SK-N-SH (cell line): ENCODE measurements at regions not wholly inside any gene's neighbourhood (a gene's known extent, or its start where the extent isn't known, plus 50 kb on each side); places are given as distances from the start of the nearest gene placed in this dataset.

Experiments
- CTCF ChIA-PET: fragments of 300-600, 350-600 bp; formaldehyde crosslinking; extraction: SDS; loops from one replicate; lab custom pipeline; 2021; lab: Yijun Ruan, JAX
- POLR2A ChIA-PET: fragments of 350-600 bp; sonication (Branson Sonifier 250); formaldehyde crosslinking; extraction: SDS; loops from one replicate; lab custom pipeline; 2020; ENCODE audit warnings: antibody characterized with exemption, inconsistent platforms; lab: Yijun Ruan, JAX
- DNase-seq: peaks from one replicate; pipeline ENCODE4 v3.0.0; 2012
- H2AFZ ChIP-seq: fragments of 200-600 bp; sonication (generic); 2 replicates; pipeline ENCODE4 v1.8.1; 2016; ENCODE audit warnings: antibody characterized with exemption, mild to moderate bottlenecking, low read depth
- H3F3A ChIP-seq: fragments of 200-600 bp; sonication (generic); replicated peaks from 2 replicates; pipeline ENCODE3; 2016; ENCODE audit warnings: antibody characterized with exemption, mild to moderate bottlenecking; ENCODE audit not compliant: insufficient read depth
- H3K27ac ChIP-seq, 2 experiments: fragments of 200-500 bp in 1 of 2; fragments of 200-600 bp in 1 of 2; sonication (Bioruptor generic) in 1 of 2; sonication (generic), shearing (Covaris generic) in 1 of 2; 2 replicates each; pipeline versions ENCODE4 v1.5.1 to v1.6.1; 2014 to 2016; ENCODE audit warnings: low read depth in 2 of 2, inconsistent platforms in 1 of 2, low read length in 1 of 2, mild to moderate bottlenecking in 1 of 2, mixed read lengths in 1 of 2
- H3K27me3 ChIP-seq: fragments of 200-600 bp; sonication (generic), shearing (Covaris generic); 2 replicates; pipeline ENCODE4 v1.6.1; 2016; ENCODE audit warnings: mixed run types; ENCODE audit not compliant: insufficient read depth
- H3K36me3 ChIP-seq, 2 experiments: fragments of 200-500 bp in 1 of 2; fragments of 200-600 bp in 1 of 2; sonication (Bioruptor generic) in 1 of 2; sonication (generic) in 1 of 2; replicated peaks in 1 of 2; 2 replicates each; pipeline versions ENCODE3 to v1.5.1; 2014 to 2016; ENCODE audit warnings: low read length in 1 of 2, mild to moderate bottlenecking in 1 of 2; ENCODE audit not compliant: insufficient read depth in 2 of 2, control insufficient read depth in 1 of 2
- H3K4me1 ChIP-seq, 2 experiments: fragments of 200-500 bp in 1 of 2; fragments of 200-600 bp in 1 of 2; sonication (Bioruptor generic) in 1 of 2; sonication (generic), shearing (Covaris generic) in 1 of 2; 2 replicates each; pipeline versions ENCODE4 v1.5.1 to v1.6.1; 2014 to 2016; ENCODE audit warnings: low read depth in 1 of 2, low read length in 1 of 2, mixed run types in 1 of 2; ENCODE audit not compliant: insufficient read depth in 2 of 2, control insufficient read depth in 1 of 2
- H3K4me2 ChIP-seq: fragments of 200-600 bp; sonication (generic), shearing (Covaris generic); 2 replicates; pipeline ENCODE4 v1.6.1; 2017; ENCODE audit warnings: mixed run types
- H3K4me3 ChIP-seq, 2 experiments: fragments of 200-500 bp in 1 of 2; fragments of 200-600 bp in 1 of 2; sonication (Bioruptor generic) in 1 of 2; sonication (generic), shearing (Covaris generic) in 1 of 2; 2 replicates each; pipeline versions ENCODE4 v1.5.1 to v1.8.1; 2014 to 2016; ENCODE audit warnings: low read depth in 2 of 2, inconsistent platforms in 1 of 2, low read length in 1 of 2, mild to moderate bottlenecking in 1 of 2, mixed read lengths in 1 of 2, moderate library complexity in 1 of 2
- H3K79me2 ChIP-seq: fragments of 200-600 bp; sonication (generic); 2 replicates; pipeline ENCODE4 v1.8.1; 2017; ENCODE audit warnings: mild to moderate bottlenecking; ENCODE audit not compliant: insufficient read depth
- H3K9ac ChIP-seq: fragments of 200-600 bp; sonication (generic); 2 replicates; pipeline ENCODE4 v1.6.1; 2017; ENCODE audit warnings: mixed run types
- H3K9me2 ChIP-seq: fragments of 200-600 bp; sonication (generic); 2 replicates; pipeline ENCODE4 v1.6.1; 2017; ENCODE audit warnings: mixed run types
- H3K9me3 ChIP-seq: fragments of 200-600 bp; sonication (generic); 2 replicates; pipeline ENCODE4 v1.6.1; 2017; ENCODE audit warnings: mixed run types, mild to moderate bottlenecking, moderate library complexity
- H4K20me1 ChIP-seq: fragments of 200-600 bp; sonication (generic); 2 replicates; pipeline ENCODE4 v1.6.1; 2017; ENCODE audit warnings: mild to moderate bottlenecking, mixed run types; ENCODE audit not compliant: insufficient read depth
- CHD2 ChIP-seq: fragments of 150-350 bp; IDR thresholded peaks from 2 replicates; pipeline ENCODE4 v1.6.1; 2018; ENCODE audit warnings: low read length; ENCODE audit not compliant: partially characterized antibody
- CTCF ChIP-seq: fragments of 200-600 bp; sonication (generic); IDR thresholded peaks from 2 replicates; pipeline ENCODE4 v1.6.1; 2017; ENCODE audit warnings: antibody characterized with exemption, mild to moderate bottlenecking, moderate library complexity
- ELF1 ChIP-seq: IDR thresholded peaks from 2 replicates; pipeline ENCODE4 v1.4.0; 2012
- EP300 ChIP-seq, 2 experiments: IDR thresholded peaks; 2 replicates each; pipeline versions ENCODE4 v1.4.0 to v1.6.1; 2012; ENCODE audit warnings: borderline replicate concordance in 1 of 2, low read depth in 1 of 2, low read length in 1 of 2
- FOSL2 ChIP-seq: IDR thresholded peaks from 2 replicates; pipeline ENCODE4 v1.4.0; 2012; ENCODE audit warnings: low read depth, mild to moderate bottlenecking, moderate library complexity, borderline replicate concordance
- FOXM1 ChIP-seq: IDR thresholded peaks from 2 replicates; pipeline ENCODE4 v1.4.0; 2012; ENCODE audit warnings: low read depth, mild to moderate bottlenecking
- GABPA ChIP-seq: IDR thresholded peaks from 2 replicates; pipeline ENCODE4 v1.4.0; 2012; ENCODE audit warnings: low read depth, mild to moderate bottlenecking
- MAX ChIP-seq: IDR thresholded peaks from 2 replicates; pipeline ENCODE4 v1.4.0; 2012; ENCODE audit warnings: low read depth
- NRF1 ChIP-seq: IDR thresholded peaks from 2 replicates; pipeline ENCODE4 v1.6.1; 2012; ENCODE audit warnings: low read depth, mild to moderate bottlenecking, low read length
- RAD21 ChIP-seq: IDR thresholded peaks from 2 replicates; pipeline ENCODE4 v1.6.1; 2012; ENCODE audit warnings: mild to moderate bottlenecking, low read length
- RXRA ChIP-seq: IDR thresholded peaks from 2 replicates; pipeline ENCODE4 v1.4.0; 2012; ENCODE audit warnings: low read depth, mild to moderate bottlenecking, borderline replicate concordance
- SMC3 ChIP-seq: IDR thresholded peaks from 2 replicates; pipeline ENCODE4 v1.6.1; 2012; ENCODE audit warnings: low read depth, low read length, improper control_type of control experiment
- TCF12 ChIP-seq: IDR thresholded peaks from 2 replicates; pipeline ENCODE4 v1.4.0; 2012
- TEAD4 ChIP-seq: IDR thresholded peaks from 2 replicates; pipeline ENCODE4 v1.4.0; 2012; ENCODE audit warnings: mild to moderate bottlenecking, borderline replicate concordance; ENCODE audit not compliant: insufficient read depth
- USF2 ChIP-seq: fragments of 150-350 bp; IDR thresholded peaks from 2 replicates; pipeline ENCODE4 v1.6.1; 2017; ENCODE audit warnings: antibody characterized with exemption, low read length, low read depth, borderline replicate concordance
- YY1 ChIP-seq: IDR thresholded peaks from 2 replicates; pipeline ENCODE4 v1.4.0; 2012; ENCODE audit warnings: low read depth, mild to moderate bottlenecking
- WGBS: methylation state at CpG from one replicate; pipeline ENCODE4 v1.1.6; 2017; ENCODE audit warnings: low lambda C conversion rate; 5-methylcytosine and 5-hydroxymethylcytosine counted together
- TF ChIP-seq, protein P1 (sequence below): IDR thresholded peaks from 2 replicates; pipeline ENCODE4 v1.4.0; 2012; ENCODE audit warnings: low read depth, borderline replicate concordance
- TF ChIP-seq, protein P2 (sequence below): IDR thresholded peaks from 2 replicates; pipeline ENCODE4 v1.4.0; 2012; ENCODE audit warnings: low read depth, borderline replicate concordance
- TF ChIP-seq, protein P3 (sequence below): fragments of 150-350 bp; IDR thresholded peaks from 2 replicates; pipeline ENCODE4 v1.6.1; 2016; ENCODE audit warnings: mild to moderate bottlenecking, low read depth, low read length
- TF ChIP-seq, protein P4 (sequence below): IDR thresholded peaks from 2 replicates; pipeline ENCODE4 v1.6.1; 2012; ENCODE audit warnings: mild to moderate bottlenecking, low read depth, low read length, moderate library complexity

GRCh38 chr7:125504848-125505247 lies 575.2 kb upstream of the POT1 start:
- no peaks in the 10 kb centered on the region for H3K79me2 ChIP-seq
- no peaks in the 10 kb centered on the region for H4K20me1 ChIP-seq
- WGBS: 57% methylated on average over 2 of the region's 2 CpGs
- H2AFZ ChIP-seq: no peak overlapping the region
- DNase-seq: no peak
- H3K9ac ChIP-seq: no peak overlapping the region
- no peak for TF ChIP-seq FOSL2
- TF ChIP-seq RXRA: no peak
- TF ChIP-seq SMC3: no peak
- no peak for TF ChIP-seq EP300 (IDR thresholded peaks at IDR 0.05; ENCODE audit: borderline replicate concordance in 1 of 2, low read depth in 1 of 2, low read length in 1 of 2)
- no peak for TF ChIP-seq GABPA
- TF ChIP-seq, protein P1, sequence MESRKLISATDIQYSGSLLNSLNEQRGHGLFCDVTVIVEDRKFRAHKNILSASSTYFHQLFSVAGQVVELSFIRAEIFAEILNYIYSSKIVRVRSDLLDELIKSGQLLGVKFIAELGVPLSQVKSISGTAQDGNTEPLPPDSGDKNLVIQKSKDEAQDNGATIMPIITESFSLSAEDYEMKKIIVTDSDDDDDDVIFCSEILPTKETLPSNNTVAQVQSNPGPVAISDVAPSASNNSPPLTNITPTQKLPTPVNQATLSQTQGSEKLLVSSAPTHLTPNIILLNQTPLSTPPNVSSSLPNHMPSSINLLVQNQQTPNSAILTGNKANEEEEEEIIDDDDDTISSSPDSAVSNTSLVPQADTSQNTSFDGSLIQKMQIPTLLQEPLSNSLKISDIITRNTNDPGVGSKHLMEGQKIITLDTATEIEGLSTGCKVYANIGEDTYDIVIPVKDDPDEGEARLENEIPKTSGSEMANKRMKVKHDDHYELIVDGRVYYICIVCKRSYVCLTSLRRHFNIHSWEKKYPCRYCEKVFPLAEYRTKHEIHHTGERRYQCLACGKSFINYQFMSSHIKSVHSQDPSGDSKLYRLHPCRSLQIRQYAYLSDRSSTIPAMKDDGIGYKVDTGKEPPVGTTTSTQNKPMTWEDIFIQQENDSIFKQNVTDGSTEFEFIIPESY: no peak
- no peak for TF ChIP-seq RAD21
- TF ChIP-seq, protein P2, sequence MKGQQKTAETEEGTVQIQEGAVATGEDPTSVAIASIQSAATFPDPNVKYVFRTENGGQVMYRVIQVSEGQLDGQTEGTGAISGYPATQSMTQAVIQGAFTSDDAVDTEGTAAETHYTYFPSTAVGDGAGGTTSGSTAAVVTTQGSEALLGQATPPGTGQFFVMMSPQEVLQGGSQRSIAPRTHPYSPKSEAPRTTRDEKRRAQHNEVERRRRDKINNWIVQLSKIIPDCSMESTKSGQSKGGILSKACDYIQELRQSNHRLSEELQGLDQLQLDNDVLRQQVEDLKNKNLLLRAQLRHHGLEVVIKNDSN: no peak
- TF ChIP-seq YY1: no peak
- TF ChIP-seq, protein P3, sequence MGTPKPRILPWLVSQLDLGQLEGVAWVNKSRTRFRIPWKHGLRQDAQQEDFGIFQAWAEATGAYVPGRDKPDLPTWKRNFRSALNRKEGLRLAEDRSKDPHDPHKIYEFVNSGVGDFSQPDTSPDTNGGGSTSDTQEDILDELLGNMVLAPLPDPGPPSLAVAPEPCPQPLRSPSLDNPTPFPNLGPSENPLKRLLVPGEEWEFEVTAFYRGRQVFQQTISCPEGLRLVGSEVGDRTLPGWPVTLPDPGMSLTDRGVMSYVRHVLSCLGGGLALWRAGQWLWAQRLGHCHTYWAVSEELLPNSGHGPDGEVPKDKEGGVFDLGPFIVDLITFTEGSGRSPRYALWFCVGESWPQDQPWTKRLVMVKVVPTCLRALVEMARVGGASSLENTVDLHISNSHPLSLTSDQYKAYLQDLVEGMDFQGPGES: no peak
- no peak for TF ChIP-seq MAX
- TF ChIP-seq NRF1: no peak
- TF ChIP-seq TCF12: no peak
- no peak for TF ChIP-seq TEAD4
- TF ChIP-seq FOXM1: no peak
- TF ChIP-seq CHD2: no peak
- TF ChIP-seq ELF1: no peak
- no peak for TF ChIP-seq USF2
- TF ChIP-seq, protein P4, sequence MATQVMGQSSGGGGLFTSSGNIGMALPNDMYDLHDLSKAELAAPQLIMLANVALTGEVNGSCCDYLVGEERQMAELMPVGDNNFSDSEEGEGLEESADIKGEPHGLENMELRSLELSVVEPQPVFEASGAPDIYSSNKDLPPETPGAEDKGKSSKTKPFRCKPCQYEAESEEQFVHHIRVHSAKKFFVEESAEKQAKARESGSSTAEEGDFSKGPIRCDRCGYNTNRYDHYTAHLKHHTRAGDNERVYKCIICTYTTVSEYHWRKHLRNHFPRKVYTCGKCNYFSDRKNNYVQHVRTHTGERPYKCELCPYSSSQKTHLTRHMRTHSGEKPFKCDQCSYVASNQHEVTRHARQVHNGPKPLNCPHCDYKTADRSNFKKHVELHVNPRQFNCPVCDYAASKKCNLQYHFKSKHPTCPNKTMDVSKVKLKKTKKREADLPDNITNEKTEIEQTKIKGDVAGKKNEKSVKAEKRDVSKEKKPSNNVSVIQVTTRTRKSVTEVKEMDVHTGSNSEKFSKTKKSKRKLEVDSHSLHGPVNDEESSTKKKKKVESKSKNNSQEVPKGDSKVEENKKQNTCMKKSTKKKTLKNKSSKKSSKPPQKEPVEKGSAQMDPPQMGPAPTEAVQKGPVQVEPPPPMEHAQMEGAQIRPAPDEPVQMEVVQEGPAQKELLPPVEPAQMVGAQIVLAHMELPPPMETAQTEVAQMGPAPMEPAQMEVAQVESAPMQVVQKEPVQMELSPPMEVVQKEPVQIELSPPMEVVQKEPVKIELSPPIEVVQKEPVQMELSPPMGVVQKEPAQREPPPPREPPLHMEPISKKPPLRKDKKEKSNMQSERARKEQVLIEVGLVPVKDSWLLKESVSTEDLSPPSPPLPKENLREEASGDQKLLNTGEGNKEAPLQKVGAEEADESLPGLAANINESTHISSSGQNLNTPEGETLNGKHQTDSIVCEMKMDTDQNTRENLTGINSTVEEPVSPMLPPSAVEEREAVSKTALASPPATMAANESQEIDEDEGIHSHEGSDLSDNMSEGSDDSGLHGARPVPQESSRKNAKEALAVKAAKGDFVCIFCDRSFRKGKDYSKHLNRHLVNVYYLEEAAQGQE: no peak
- TF ChIP-seq CTCF: no peak
- ChIA-PET CTCF (interaction anchor here (1.5 kb wide), 1 partner anchor 18 kb away, joined by 4 read pairs; no protein-coding TSS in a partner anchor), POLR2A (no interaction called here)
- H3K27ac ChIP-seq: no peak overlapping the region
- H3K4me2 ChIP-seq: no peak overlapping the region
- H3K4me1 ChIP-seq: no peaks in the 10 kb centered on the region; a peak in 1 of 4 replicates
- no peaks in the 10 kb centered on the region for H3K9me2 ChIP-seq
- no peaks in the 10 kb centered on the region for H3K9me3 ChIP-seq
- no peaks in the 10 kb centered on the region for H3F3A ChIP-seq
- no peak overlapping the region for H3K4me3 ChIP-seq
- H3K27me3 ChIP-seq: no peaks in the 10 kb centered on the region
- H3K36me3 ChIP-seq: no peaks in the 10 kb centered on the region
